ENCODE measurements at regions not wholly inside any gene's neighbourhood (a gene's known extent, or its start where the extent isn't known, plus 50 kb on each side); places are given as distances from the start of the nearest gene placed in this dataset.

DNA sequence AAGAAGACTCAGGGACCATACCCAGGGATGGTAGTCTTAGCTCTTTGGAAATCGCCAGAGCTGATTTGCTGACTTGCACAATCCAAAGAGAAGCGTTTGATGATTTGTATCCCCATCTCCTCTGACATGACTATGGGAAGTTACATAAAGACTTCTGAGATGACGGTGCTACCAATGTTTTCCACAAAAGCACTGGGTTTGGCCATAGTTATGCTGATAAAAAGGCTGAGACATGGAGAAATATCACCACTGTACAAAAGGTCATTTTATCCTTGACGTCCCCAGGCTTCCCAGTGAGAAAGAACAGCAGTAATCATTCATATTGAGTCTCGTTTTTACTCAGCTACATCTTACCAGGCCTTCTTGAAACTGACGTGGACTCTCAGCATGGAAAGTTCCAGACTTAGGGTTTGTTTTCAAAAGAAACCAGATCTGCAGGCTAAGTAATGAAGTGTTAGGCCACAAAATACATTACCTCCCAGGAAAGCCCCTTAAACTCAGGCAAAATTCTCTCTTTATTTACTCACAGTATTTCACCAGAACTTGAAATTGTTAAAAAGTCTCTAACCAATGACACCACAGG is 370.3 kb upstream of the JARID2 start:
- Histone ChIP-seq H3K4me1 (peaks cover 0 to 15% (median 5%) of the 10 kb centered on the region in 4 donors), H3K36me3 (no peaks in the 10 kb centered on the region), H3K9me3 (no peaks in the 10 kb centered on the region), H3K4me3 (no peak overlapping the region), H3K27me3 (no peaks in the 10 kb centered on the region), H3K27ac (no peak overlapping the region)
- WGBS, 2 donors, result 71 to 85% methylated on average over 6 of the region's 6 CpGs
- TF ChIP-seq POLR2AphosphoS5 (IDR thresholded peaks at IDR 0.05), result peak in 1 of 2 donors; percentile 17
- no peak for TF ChIP-seq POLR2A (IDR thresholded peaks at IDR 0.05)
- DNase-seq (no peak), ATAC-seq (ENCODE audit: low FRiP score in 2 of 2) (no peak)

DNA sequence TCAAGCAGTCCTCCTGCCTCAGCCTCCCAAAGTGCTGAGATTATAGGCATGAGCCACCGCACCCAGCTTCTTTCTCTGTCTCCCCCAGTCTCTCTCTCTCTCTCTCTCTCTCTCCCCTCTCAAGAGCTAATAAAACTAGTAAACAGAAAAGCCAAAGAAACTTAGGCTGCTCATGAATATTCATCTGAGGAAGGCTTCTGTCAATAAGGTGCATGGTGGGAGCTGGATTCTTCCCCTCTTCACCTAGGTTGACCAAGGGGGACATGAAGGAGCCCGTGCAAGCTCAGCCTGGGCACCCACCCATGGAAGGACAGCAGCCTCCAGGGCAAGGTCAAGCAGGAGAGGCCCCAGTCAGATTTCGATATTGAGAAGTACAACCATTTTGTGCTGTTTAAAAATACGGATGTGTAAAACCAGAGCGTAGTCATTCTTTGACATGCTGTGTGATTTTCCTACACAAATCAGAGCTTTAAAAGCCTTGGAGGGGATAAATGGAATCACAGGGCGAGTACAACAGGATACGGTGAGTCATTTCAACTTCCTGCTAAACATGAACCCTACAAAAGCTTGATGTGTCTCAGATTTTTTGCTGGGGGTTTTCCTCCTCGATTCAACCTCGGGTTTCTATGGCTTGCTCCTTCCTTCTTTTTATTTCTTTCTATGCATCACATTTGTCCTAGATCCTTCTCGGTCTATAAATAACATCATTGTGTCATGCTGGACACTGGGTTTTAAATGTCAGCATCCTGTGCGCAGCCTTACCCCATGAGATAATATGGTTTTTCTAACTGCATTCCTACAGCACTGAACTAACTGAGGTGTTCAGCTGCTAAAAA is 368.9 kb upstream of the JARID2 start:
- peak in 1 of 2 donors; percentile 21 for TF ChIP-seq POLR2AphosphoS5 (IDR thresholded peaks at IDR 0.05)
- TF ChIP-seq, protein P1, sequence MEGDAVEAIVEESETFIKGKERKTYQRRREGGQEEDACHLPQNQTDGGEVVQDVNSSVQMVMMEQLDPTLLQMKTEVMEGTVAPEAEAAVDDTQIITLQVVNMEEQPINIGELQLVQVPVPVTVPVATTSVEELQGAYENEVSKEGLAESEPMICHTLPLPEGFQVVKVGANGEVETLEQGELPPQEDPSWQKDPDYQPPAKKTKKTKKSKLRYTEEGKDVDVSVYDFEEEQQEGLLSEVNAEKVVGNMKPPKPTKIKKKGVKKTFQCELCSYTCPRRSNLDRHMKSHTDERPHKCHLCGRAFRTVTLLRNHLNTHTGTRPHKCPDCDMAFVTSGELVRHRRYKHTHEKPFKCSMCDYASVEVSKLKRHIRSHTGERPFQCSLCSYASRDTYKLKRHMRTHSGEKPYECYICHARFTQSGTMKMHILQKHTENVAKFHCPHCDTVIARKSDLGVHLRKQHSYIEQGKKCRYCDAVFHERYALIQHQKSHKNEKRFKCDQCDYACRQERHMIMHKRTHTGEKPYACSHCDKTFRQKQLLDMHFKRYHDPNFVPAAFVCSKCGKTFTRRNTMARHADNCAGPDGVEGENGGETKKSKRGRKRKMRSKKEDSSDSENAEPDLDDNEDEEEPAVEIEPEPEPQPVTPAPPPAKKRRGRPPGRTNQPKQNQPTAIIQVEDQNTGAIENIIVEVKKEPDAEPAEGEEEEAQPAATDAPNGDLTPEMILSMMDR (IDR thresholded peaks at IDR 0.05), result peak in 2 of 6 experiments; percentile 13 to 33
- TF ChIP-seq EP300 (IDR thresholded peaks at IDR 0.05), result peak in 2 of 4 donors; percentile 24 to 30
- peak in 1 of 4 donors; percentile 15 for TF ChIP-seq POLR2A (IDR thresholded peaks at IDR 0.05)
- ATAC-seq (ENCODE audit: low FRiP score in 2 of 2) (peak in 1 of 2 donors; percentile 77), DNase-seq (no peak)
- H3K27me3 ChIP-seq, result no peaks in the 10 kb centered on the region
- WGBS, 2 donors, result 37 to 51% methylated on average over 11 of the region's 11 CpGs
- H3K36me3 ChIP-seq, result no peaks in the 10 kb centered on the region
- no peak overlapping the region for H3K4me3 ChIP-seq
- H3K9me3 ChIP-seq, result no peaks in the 10 kb centered on the region
- H3K27ac ChIP-seq, result peak overlapping the region; percentile 71 to 77 (median 74)
- peaks cover 0 to 25% (median 8%) of the 10 kb centered on the region in 4 donors for H3K4me1 ChIP-seq

GRCh38 chr6:14877758-14878157 is 368.1 kb upstream of the JARID2 start:
- no peaks in the 10 kb centered on the region for H3K27me3 ChIP-seq
- H3K4me1 ChIP-seq, result peaks cover 4 to 25% (median 8%) of the 10 kb centered on the region in 4 donors
- ATAC-seq (ENCODE audit: low FRiP score in 2 of 2) (no peak), DNase-seq (no peak)
- TF ChIP-seq, protein P1 (IDR thresholded peaks at IDR 0.05), result no peak
- TF ChIP-seq POLR2AphosphoS5 (IDR thresholded peaks at IDR 0.05), result no peak
- no peak for TF ChIP-seq EP300 (IDR thresholded peaks at IDR 0.05)
- no peak for TF ChIP-seq POLR2A (IDR thresholded peaks at IDR 0.05)
- no peaks in the 10 kb centered on the region for H3K9me3 ChIP-seq
- 80 to 84% methylated on average over 3 of the region's 3 CpGs for WGBS, 2 donors
- no peak overlapping the region for H3K4me3 ChIP-seq
- no peaks in the 10 kb centered on the region for H3K36me3 ChIP-seq
- H3K27ac ChIP-seq, result peak overlapping the region; percentile 27 to 73 (median 59)

GRCh38 chr6:14880052-14880451 is 365.8 kb upstream of the JARID2 start:
- TF ChIP-seq, protein P1 (IDR thresholded peaks at IDR 0.05), result no peak
- 95 to 96% methylated on average over 9 of the region's 9 CpGs for WGBS, 2 donors
- Histone ChIP-seq H3K27ac (peak overlapping the region in 1 of 4 donors; percentile 48), H3K27me3 (no peaks in the 10 kb centered on the region), H3K4me1 (peaks cover 4 to 25% (median 13%) of the 10 kb centered on the region in 4 donors), H3K4me3 (no peak overlapping the region), H3K9me3 (no peaks in the 10 kb centered on the region), H3K36me3 (no peaks in the 10 kb centered on the region)
- ATAC-seq (ENCODE audit: low FRiP score in 2 of 2) (no peak), DNase-seq (no peak)

GRCh38 chr6:14880677-14881076 is 365.2 kb upstream of the JARID2 start:
- TF ChIP-seq EP300 (IDR thresholded peaks at IDR 0.05), result no peak
- no peak for TF ChIP-seq POLR2AphosphoS5 (IDR thresholded peaks at IDR 0.05)
- TF ChIP-seq, protein P1 (IDR thresholded peaks at IDR 0.05), result no peak
- no peak for TF ChIP-seq POLR2A (IDR thresholded peaks at IDR 0.05)
- no peak for ATAC-seq (ENCODE audit: low FRiP score in 2 of 2)
- 47 to 56% methylated on average over 3 of the region's 3 CpGs for WGBS, 2 donors
- Histone ChIP-seq H3K36me3 (no peaks in the 10 kb centered on the region), H3K4me3 (no peak overlapping the region), H3K27ac (peak overlapping the region in 2 of 4 donors; percentile 2 to 48), H3K27me3 (no peaks in the 10 kb centered on the region), H3K4me1 (peaks cover 4 to 25% (median 13%) of the 10 kb centered on the region in 4 donors), H3K9me3 (no peaks in the 10 kb centered on the region)
- no peak for DNase-seq

All from upper lobe of left lung (tissue), 6 donors.